Adrenal gland (tissue), 5 donors: ENCODE measurements at regions not wholly inside any gene's neighbourhood (a gene's known extent, or its start where the extent isn't known, plus 50 kb on each side); places are given as distances from the start of the nearest gene placed in this dataset.

Experiments used
- POLR2A ChIP-seq, 2 donors: fragments of 450-650 bp; IDR thresholded peaks; one replicate each; pipeline ENCODE4 v1.6.1; 2017; ENCODE audit warnings: antibody characterized with exemption in 2 of 2, mild to moderate bottlenecking in 2 of 2, moderate library complexity in 1 of 2
- TF ChIP-seq, protein P1 (sequence below), 6 experiments: fragments of 450-650 bp in 4 of 6; fragments of 200-600 bp in 2 of 6; sonication (generic) in 1 of 6; IDR thresholded peaks; 1 replicate in 5 of 6; 2 replicates in 1 of 6; pipeline versions ENCODE4 v1.5.1 to v1.8.0; 2016 to 2021; ENCODE audit warnings: antibody characterized with exemption in 6 of 6, mild to moderate bottlenecking in 2 of 6, moderate library complexity in 1 of 6
- donor health status: DM: no; HTN: no; CAD: no.

DNA sequence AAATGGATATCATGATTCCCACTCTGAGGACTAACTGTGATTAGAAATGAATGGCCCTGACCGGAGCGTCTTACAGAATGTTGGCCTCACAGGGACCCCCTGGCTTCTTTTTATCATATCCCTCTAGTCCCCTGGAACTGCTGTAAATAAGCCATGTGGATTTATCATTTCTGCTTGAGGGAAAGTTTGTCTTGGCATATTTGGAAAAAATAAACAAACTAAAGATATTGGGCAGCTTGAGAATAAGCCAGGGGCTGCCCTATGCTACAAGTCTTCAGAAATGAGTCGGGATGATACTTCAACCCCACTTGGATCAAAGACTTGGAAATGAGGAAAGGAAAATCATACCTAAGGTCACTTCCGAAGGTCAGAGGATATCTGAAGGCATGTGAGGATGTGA lies 179.1 kb downstream of the THBS2 start:
- TF ChIP-seq, protein P1, sequence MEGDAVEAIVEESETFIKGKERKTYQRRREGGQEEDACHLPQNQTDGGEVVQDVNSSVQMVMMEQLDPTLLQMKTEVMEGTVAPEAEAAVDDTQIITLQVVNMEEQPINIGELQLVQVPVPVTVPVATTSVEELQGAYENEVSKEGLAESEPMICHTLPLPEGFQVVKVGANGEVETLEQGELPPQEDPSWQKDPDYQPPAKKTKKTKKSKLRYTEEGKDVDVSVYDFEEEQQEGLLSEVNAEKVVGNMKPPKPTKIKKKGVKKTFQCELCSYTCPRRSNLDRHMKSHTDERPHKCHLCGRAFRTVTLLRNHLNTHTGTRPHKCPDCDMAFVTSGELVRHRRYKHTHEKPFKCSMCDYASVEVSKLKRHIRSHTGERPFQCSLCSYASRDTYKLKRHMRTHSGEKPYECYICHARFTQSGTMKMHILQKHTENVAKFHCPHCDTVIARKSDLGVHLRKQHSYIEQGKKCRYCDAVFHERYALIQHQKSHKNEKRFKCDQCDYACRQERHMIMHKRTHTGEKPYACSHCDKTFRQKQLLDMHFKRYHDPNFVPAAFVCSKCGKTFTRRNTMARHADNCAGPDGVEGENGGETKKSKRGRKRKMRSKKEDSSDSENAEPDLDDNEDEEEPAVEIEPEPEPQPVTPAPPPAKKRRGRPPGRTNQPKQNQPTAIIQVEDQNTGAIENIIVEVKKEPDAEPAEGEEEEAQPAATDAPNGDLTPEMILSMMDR (IDR thresholded peaks at IDR 0.05) = no peak
- TF ChIP-seq POLR2A (IDR thresholded peaks at IDR 0.05) = no peak
